SK-N-SH (cell line): ENCODE measurements at regions not wholly inside any gene's neighbourhood (a gene's known extent, or its start where the extent isn't known, plus 50 kb on each side); places are given as distances from the start of the nearest gene placed in this dataset.

Source experiments
- GABPA ChIP-seq: IDR thresholded peaks from 2 replicates; pipeline ENCODE4 v1.4.0; 2012; ENCODE audit warnings: low read depth, mild to moderate bottlenecking
- GATA2 ChIP-seq: sonication (generic); formaldehyde crosslinking; IDR thresholded peaks from 2 replicates; pipeline ENCODE4 v1.5.0; 2020; ENCODE audit warnings: mild to moderate bottlenecking, missing genetic modification reagents
- PBX3 ChIP-seq: IDR thresholded peaks from 2 replicates; pipeline ENCODE4; 2012
- TF ChIP-seq, protein P1 (sequence below): IDR thresholded peaks from 2 replicates; pipeline ENCODE4 v1.6.1; 2012; ENCODE audit warnings: mild to moderate bottlenecking, low read depth, low read length, moderate library complexity

DNA sequence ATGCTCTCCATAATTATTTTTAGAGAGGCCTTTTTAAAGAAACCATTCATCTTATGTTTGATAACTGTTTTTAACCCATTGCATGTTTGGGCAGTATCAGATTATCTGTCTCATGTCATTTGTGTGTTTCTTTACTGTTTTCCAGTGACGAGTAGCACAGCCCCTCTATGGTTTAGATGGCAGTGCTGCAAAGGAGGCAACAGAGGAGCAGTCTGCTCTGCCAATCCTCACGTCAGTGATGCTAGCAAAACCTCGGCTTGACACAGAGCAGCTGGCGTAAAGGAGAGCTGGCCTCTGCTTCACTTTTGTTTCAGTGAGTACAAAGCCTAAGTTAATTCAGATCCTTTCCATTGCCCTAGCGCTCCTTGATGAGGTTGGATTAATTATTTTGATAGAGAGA is 80.4 kb upstream of the GARIN1A start:
- TF ChIP-seq GATA2 (CRISPR knock-in tag) (peak; percentile 92), PBX3 (no peak), GABPA (no peak)
- TF ChIP-seq, protein P1, sequence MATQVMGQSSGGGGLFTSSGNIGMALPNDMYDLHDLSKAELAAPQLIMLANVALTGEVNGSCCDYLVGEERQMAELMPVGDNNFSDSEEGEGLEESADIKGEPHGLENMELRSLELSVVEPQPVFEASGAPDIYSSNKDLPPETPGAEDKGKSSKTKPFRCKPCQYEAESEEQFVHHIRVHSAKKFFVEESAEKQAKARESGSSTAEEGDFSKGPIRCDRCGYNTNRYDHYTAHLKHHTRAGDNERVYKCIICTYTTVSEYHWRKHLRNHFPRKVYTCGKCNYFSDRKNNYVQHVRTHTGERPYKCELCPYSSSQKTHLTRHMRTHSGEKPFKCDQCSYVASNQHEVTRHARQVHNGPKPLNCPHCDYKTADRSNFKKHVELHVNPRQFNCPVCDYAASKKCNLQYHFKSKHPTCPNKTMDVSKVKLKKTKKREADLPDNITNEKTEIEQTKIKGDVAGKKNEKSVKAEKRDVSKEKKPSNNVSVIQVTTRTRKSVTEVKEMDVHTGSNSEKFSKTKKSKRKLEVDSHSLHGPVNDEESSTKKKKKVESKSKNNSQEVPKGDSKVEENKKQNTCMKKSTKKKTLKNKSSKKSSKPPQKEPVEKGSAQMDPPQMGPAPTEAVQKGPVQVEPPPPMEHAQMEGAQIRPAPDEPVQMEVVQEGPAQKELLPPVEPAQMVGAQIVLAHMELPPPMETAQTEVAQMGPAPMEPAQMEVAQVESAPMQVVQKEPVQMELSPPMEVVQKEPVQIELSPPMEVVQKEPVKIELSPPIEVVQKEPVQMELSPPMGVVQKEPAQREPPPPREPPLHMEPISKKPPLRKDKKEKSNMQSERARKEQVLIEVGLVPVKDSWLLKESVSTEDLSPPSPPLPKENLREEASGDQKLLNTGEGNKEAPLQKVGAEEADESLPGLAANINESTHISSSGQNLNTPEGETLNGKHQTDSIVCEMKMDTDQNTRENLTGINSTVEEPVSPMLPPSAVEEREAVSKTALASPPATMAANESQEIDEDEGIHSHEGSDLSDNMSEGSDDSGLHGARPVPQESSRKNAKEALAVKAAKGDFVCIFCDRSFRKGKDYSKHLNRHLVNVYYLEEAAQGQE, result no peak
